HEK293 (cell line): ENCODE measurements at regions not wholly inside any gene's neighbourhood (a gene's known extent, or its start where the extent isn't known, plus 50 kb on each side); places are given as distances from the start of the nearest gene placed in this dataset.
A peak's percentile ranks its signal among the peaks of the same experiment; 100 is the strongest.

ENCODE experiments used
- CTCF ChIA-PET: fragments of 350-600 bp; formaldehyde crosslinking; extraction: SDS; loops from one replicate; lab custom pipeline; 2021; ENCODE audit warnings: antibody characterized with exemption; lab: Yijun Ruan, JAX
- POLR2A ChIA-PET: fragments of 300-600 bp; formaldehyde crosslinking; extraction: SDS; loops from one replicate; lab custom pipeline; 2020; ENCODE audit warnings: antibody characterized with exemption, inconsistent platforms; lab: Yijun Ruan, JAX
- H3K27ac ChIP-seq: fragments of 200-500 bp; sonication (Bioruptor generic); 2 replicates; pipeline ENCODE4 v1.5.1; 2014; ENCODE audit warnings: low read depth, low read length, control low read depth, inconsistent platforms; ENCODE audit errors: extremely low read depth
- H3K36me3 ChIP-seq, 2 experiments: fragments of 200-500 bp in 1 of 2; sonication (Bioruptor generic) in 1 of 2; 1 replicate in 1 of 2; 2 replicates in 1 of 2; pipeline ENCODE4 v1.5.1; 2014 to 2017; ENCODE audit warnings: inconsistent platforms in 2 of 2, low read length in 2 of 2; ENCODE audit not compliant: control insufficient read depth in 2 of 2, insufficient read depth in 1 of 2
- H3K4me1 ChIP-seq: fragments of 200-500 bp; sonication (Bioruptor generic); 2 replicates; pipeline ENCODE4 v1.5.1; 2014; ENCODE audit warnings: mild to moderate bottlenecking, low read length, inconsistent platforms; ENCODE audit not compliant: control insufficient read depth, insufficient read depth
- H3K4me3 ChIP-seq: 2 replicates; pipeline ENCODE4 v1.5.1; 2011; ENCODE audit warnings: low read depth, mild to moderate bottlenecking, control low read depth, low read length, moderate library complexity
- H3K9me3 ChIP-seq: fragments of 200-500 bp; sonication (Bioruptor generic); 2 replicates; pipeline ENCODE4 v1.5.1; 2014; ENCODE audit warnings: low read depth, low read length, inconsistent platforms; ENCODE audit not compliant: control insufficient read depth, insufficient read depth
- GLIS1 ChIP-seq: fragments of 450-650 bp; formaldehyde crosslinking; IDR thresholded peaks from 2 replicates; pipeline ENCODE4 v1.5.1; 2016; ENCODE audit warnings: missing biosample characterization, missing genetic modification characterization
- IKZF3 ChIP-seq: fragments of 450-650 bp; IDR thresholded peaks from 2 replicates; pipeline ENCODE4 v1.5.0; 2018; ENCODE audit warnings: missing biosample characterization, mild to moderate bottlenecking, missing genetic modification characterization, moderate library complexity
- KLF10 ChIP-seq: fragments of 450-650 bp; IDR thresholded peaks from 2 replicates; pipeline ENCODE4 v1.5.1; 2018; ENCODE audit warnings: missing biosample characterization, mild to moderate bottlenecking, missing genetic modification characterization
- OSR2 ChIP-seq: fragments of 450-650 bp; formaldehyde crosslinking; IDR thresholded peaks from 2 replicates; pipeline ENCODE4 v1.5.1; 2016; ENCODE audit warnings: missing biosample characterization, missing genetic modification characterization
- SCRT1 ChIP-seq: fragments of 450-650 bp; formaldehyde crosslinking; IDR thresholded peaks from 2 replicates; pipeline ENCODE4 v1.5.1; 2016; ENCODE audit warnings: missing biosample characterization, missing genetic modification characterization, borderline replicate concordance
- SCRT2 ChIP-seq: fragments of 450-650 bp; formaldehyde crosslinking; IDR thresholded peaks from 2 replicates; pipeline ENCODE4 v1.5.1; 2016; ENCODE audit warnings: missing biosample characterization, missing genetic modification characterization
- SP2 ChIP-seq: fragments of 450-650 bp; formaldehyde crosslinking; IDR thresholded peaks from 2 replicates; pipeline ENCODE4 v1.5.1; 2016; ENCODE audit warnings: missing biosample characterization, missing genetic modification characterization
- SP3 ChIP-seq: fragments of 450-650 bp; formaldehyde crosslinking; IDR thresholded peaks from 2 replicates; pipeline ENCODE4 v1.5.1; 2016; ENCODE audit warnings: missing biosample characterization, missing genetic modification characterization
- WT1 ChIP-seq: fragments of 450-650 bp; formaldehyde crosslinking; IDR thresholded peaks from 2 replicates; pipeline ENCODE4 v1.5.1; 2016; ENCODE audit warnings: missing biosample characterization, missing genetic modification characterization
- YY1 ChIP-seq: fragments of 450-650 bp; formaldehyde crosslinking; IDR thresholded peaks from 2 replicates; pipeline ENCODE4 v1.5.1; 2018; ENCODE audit warnings: missing biosample characterization, missing genetic modification characterization
- ZIC2 ChIP-seq: fragments of 450-650 bp; formaldehyde crosslinking; IDR thresholded peaks from 2 replicates; pipeline ENCODE4 v1.5.1; 2016; ENCODE audit warnings: missing biosample characterization, missing genetic modification characterization
- ZNF114 ChIP-seq: fragments of 450-650 bp; formaldehyde crosslinking; IDR thresholded peaks from 2 replicates; pipeline ENCODE4 v1.5.0; 2017; ENCODE audit warnings: missing biosample characterization, missing genetic modification characterization
- ZNF148 ChIP-seq: fragments of 450-650 bp; formaldehyde crosslinking; IDR thresholded peaks from 2 replicates; pipeline ENCODE4 v1.5.0; 2017; ENCODE audit warnings: missing biosample characterization, missing genetic modification characterization, borderline replicate concordance
- ZNF202 ChIP-seq: fragments of 450-650 bp; formaldehyde crosslinking; IDR thresholded peaks from 2 replicates; pipeline ENCODE4 v1.5.1; 2016; ENCODE audit warnings: missing biosample characterization, missing genetic modification characterization, borderline replicate concordance
- ZNF239 ChIP-seq: fragments of 450-650 bp; formaldehyde crosslinking; IDR thresholded peaks from 2 replicates; pipeline ENCODE4 v1.5.1; 2016; ENCODE audit warnings: missing biosample characterization, missing genetic modification characterization
- ZNF324 ChIP-seq: fragments of 450-650 bp; formaldehyde crosslinking; IDR thresholded peaks from 2 replicates; pipeline ENCODE4 v1.5.1; 2016; ENCODE audit warnings: missing biosample characterization, missing genetic modification characterization
- ZNF404 ChIP-seq: fragments of 450-650 bp; formaldehyde crosslinking; IDR thresholded peaks from 2 replicates; pipeline ENCODE4 v1.5.1; 2017; ENCODE audit warnings: missing biosample characterization, missing genetic modification characterization
- ZNF423 ChIP-seq: fragments of 450-650 bp; formaldehyde crosslinking; IDR thresholded peaks from 2 replicates; pipeline ENCODE4 v1.5.1; 2016; ENCODE audit warnings: missing biosample characterization, missing genetic modification characterization
- ZNF433 ChIP-seq: fragments of 450-650 bp; formaldehyde crosslinking; IDR thresholded peaks from 2 replicates; pipeline ENCODE4 v1.5.1; 2016; ENCODE audit warnings: missing biosample characterization, missing genetic modification characterization, low read depth
- ZNF48 ChIP-seq: fragments of 450-650 bp; formaldehyde crosslinking; IDR thresholded peaks from 2 replicates; pipeline ENCODE4 v1.5.1; 2016; ENCODE audit warnings: missing biosample characterization, missing genetic modification characterization
- ZNF548 ChIP-seq: fragments of 450-650 bp; formaldehyde crosslinking; IDR thresholded peaks from 2 replicates; pipeline ENCODE4 v1.5.1; 2016; ENCODE audit warnings: missing biosample characterization, missing genetic modification characterization
- ZNF561 ChIP-seq: fragments of 450-650 bp; IDR thresholded peaks from 2 replicates; pipeline ENCODE4 v1.5.1; 2018; ENCODE audit warnings: missing biosample characterization, missing genetic modification characterization, borderline replicate concordance
- ZNF629 ChIP-seq: fragments of 450-650 bp; formaldehyde crosslinking; IDR thresholded peaks from 2 replicates; pipeline ENCODE4 v1.5.1; 2017; ENCODE audit warnings: missing biosample characterization, missing genetic modification characterization
- ZNF76 ChIP-seq: fragments of 450-650 bp; formaldehyde crosslinking; IDR thresholded peaks from 2 replicates; pipeline ENCODE4; 2016; ENCODE audit warnings: low read depth, missing biosample characterization, missing genetic modification characterization, borderline replicate concordance
- ZSCAN30 ChIP-seq: fragments of 450-650 bp; IDR thresholded peaks from 2 replicates; pipeline ENCODE4 v1.5.1; 2018; ENCODE audit warnings: missing biosample characterization, mild to moderate bottlenecking, missing genetic modification characterization, moderate library complexity
- TF ChIP-seq, protein P1 (sequence below): fragments of 450-650 bp; formaldehyde crosslinking; IDR thresholded peaks from 2 replicates; pipeline ENCODE4 v1.5.1; 2016; ENCODE audit warnings: missing biosample characterization, missing genetic modification characterization
- TF ChIP-seq, protein P2 (sequence below): fragments of 450-650 bp; formaldehyde crosslinking; IDR thresholded peaks from 2 replicates; pipeline ENCODE4 v1.5.1; 2016; ENCODE audit warnings: missing biosample characterization, missing genetic modification characterization
- TF ChIP-seq, protein P3 (sequence below): fragments of 450-650 bp; formaldehyde crosslinking; IDR thresholded peaks from 2 replicates; pipeline ENCODE4 v1.5.1; 2016; ENCODE audit warnings: missing biosample characterization, missing genetic modification characterization, borderline replicate concordance
- TF ChIP-seq, protein P4 (sequence below): fragments of 450-650 bp; formaldehyde crosslinking; optimal IDR thresholded peaks from 2 replicates; pipeline ENCODE3; 2016; ENCODE audit warnings: missing biosample characterization, mild to moderate bottlenecking, missing genetic modification characterization

GRCh38 chr7:25950488-25951413, 201.2 kb upstream of the NFE2L3 start:
- CTCF ChIA-PET = interaction anchor here (0.6 to 1.7 kb wide), 2 partner anchors 11 to 308 kb away, joined by 4 read pairs; no protein-coding TSS in a partner anchor
- peak overlapping the region; percentile 74; the same call in 1 of the 2 replicates for H3K27ac ChIP-seq
- no peak for TF ChIP-seq ZNF202 (tag by site-specific recombination)
- TF ChIP-seq ZNF239 (tag by site-specific recombination) = no peak
- TF ChIP-seq GLIS1 = peak; percentile 4; the same call in 1 of the 2 replicates
- TF ChIP-seq ZSCAN30 (tag by site-specific recombination) = 0 out of 2 replicates have a peak, but pooled peaks have one; percentile 22
- peak; percentile 99 for TF ChIP-seq SCRT2
- no peak for TF ChIP-seq ZNF148 (tag by site-specific recombination)
- TF ChIP-seq ZNF629 = no peak
- no peak for TF ChIP-seq ZNF114 (tag by site-specific recombination)
- no peak for TF ChIP-seq ZNF404
- TF ChIP-seq ZNF423 (tag by site-specific recombination) = 0 out of 2 replicates have a peak, but pooled peaks have one; percentile 25
- TF ChIP-seq ZNF561 = peak; percentile 28; the same call in 1 of the 2 replicates
- TF ChIP-seq SCRT1 (tag by site-specific recombination) = peak; percentile 97
- TF ChIP-seq IKZF3 (tag by site-specific recombination) = peak; percentile 59
- 0 out of 2 replicates have a peak, but pooled peaks have one; percentile 1 for TF ChIP-seq WT1
- TF ChIP-seq ZNF433 = no peak
- TF ChIP-seq KLF10 (tag by site-specific recombination) = peak; percentile 94; the same call in 1 of the 2 replicates
- no peak for TF ChIP-seq ZNF48 (tag by site-specific recombination)
- TF ChIP-seq ZNF324 (tag by site-specific recombination) = 0 out of 2 replicates have a peak, but pooled peaks have one; percentile 43
- TF ChIP-seq SP2 (tag by site-specific recombination) = peak; percentile 58
- no peak for TF ChIP-seq OSR2 (tag by site-specific recombination)
- TF ChIP-seq ZIC2 (tag by site-specific recombination) = peak; percentile 82
- TF ChIP-seq, protein P1, sequence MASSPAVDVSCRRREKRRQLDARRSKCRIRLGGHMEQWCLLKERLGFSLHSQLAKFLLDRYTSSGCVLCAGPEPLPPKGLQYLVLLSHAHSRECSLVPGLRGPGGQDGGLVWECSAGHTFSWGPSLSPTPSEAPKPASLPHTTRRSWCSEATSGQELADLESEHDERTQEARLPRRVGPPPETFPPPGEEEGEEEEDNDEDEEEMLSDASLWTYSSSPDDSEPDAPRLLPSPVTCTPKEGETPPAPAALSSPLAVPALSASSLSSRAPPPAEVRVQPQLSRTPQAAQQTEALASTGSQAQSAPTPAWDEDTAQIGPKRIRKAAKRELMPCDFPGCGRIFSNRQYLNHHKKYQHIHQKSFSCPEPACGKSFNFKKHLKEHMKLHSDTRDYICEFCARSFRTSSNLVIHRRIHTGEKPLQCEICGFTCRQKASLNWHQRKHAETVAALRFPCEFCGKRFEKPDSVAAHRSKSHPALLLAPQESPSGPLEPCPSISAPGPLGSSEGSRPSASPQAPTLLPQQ (tag by site-specific recombination) = 0 out of 2 replicates have a peak, but pooled peaks have one; percentile 21
- TF ChIP-seq, protein P2, sequence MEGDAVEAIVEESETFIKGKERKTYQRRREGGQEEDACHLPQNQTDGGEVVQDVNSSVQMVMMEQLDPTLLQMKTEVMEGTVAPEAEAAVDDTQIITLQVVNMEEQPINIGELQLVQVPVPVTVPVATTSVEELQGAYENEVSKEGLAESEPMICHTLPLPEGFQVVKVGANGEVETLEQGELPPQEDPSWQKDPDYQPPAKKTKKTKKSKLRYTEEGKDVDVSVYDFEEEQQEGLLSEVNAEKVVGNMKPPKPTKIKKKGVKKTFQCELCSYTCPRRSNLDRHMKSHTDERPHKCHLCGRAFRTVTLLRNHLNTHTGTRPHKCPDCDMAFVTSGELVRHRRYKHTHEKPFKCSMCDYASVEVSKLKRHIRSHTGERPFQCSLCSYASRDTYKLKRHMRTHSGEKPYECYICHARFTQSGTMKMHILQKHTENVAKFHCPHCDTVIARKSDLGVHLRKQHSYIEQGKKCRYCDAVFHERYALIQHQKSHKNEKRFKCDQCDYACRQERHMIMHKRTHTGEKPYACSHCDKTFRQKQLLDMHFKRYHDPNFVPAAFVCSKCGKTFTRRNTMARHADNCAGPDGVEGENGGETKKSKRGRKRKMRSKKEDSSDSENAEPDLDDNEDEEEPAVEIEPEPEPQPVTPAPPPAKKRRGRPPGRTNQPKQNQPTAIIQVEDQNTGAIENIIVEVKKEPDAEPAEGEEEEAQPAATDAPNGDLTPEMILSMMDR (tag by site-specific recombination) = no peak
- TF ChIP-seq, protein P3, sequence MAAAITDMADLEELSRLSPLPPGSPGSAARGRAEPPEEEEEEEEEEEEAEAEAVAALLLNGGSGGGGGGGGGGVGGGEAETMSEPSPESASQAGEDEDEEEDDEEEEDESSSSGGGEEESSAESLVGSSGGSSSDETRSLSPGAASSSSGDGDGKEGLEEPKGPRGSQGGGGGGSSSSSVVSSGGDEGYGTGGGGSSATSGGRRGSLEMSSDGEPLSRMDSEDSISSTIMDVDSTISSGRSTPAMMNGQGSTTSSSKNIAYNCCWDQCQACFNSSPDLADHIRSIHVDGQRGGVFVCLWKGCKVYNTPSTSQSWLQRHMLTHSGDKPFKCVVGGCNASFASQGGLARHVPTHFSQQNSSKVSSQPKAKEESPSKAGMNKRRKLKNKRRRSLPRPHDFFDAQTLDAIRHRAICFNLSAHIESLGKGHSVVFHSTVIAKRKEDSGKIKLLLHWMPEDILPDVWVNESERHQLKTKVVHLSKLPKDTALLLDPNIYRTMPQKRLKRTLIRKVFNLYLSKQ (tag by site-specific recombination) = no peak
- peak; percentile 22; the same call in 1 of the 2 replicates for TF ChIP-seq YY1 (tag by site-specific recombination)
- TF ChIP-seq ZNF76 (tag by site-specific recombination) = peak; percentile 38; the same call in 1 of the 2 replicates
- 0 out of 2 replicates have a peak, but pooled peaks have one; percentile 9 for TF ChIP-seq SP3
- TF ChIP-seq ZNF548 (tag by site-specific recombination) = no peak
- TF ChIP-seq, protein P4, sequence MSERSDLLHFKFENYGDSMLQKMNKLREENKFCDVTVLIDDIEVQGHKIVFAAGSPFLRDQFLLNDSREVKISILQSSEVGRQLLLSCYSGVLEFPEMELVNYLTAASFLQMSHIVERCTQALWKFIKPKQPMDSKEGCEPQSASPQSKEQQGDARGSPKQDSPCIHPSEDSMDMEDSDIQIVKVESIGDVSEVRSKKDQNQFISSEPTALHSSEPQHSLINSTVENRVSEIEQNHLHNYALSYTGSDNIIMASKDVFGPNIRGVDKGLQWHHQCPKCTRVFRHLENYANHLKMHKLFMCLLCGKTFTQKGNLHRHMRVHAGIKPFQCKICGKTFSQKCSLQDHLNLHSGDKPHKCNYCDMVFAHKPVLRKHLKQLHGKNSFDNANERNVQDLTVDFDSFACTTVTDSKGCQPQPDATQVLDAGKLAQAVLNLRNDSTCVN (tag by site-specific recombination) = peak; percentile 46

More at GRCh38 chr7:25950488-25951413, 201.2 kb upstream of the NFE2L3 start:
- POLR2A ChIA-PET = no interaction called here
- H3K36me3 ChIP-seq = no peaks in the 10 kb centered on the region
- peaks cover 16% of the 10 kb centered on the region; the same call in 1 of the 2 replicates for H3K4me1 ChIP-seq
- H3K4me3 ChIP-seq = peak overlapping the region; percentile 66
- no peaks in the 10 kb centered on the region for H3K9me3 ChIP-seq
